ENCODE measurements at regions not wholly inside any gene's neighbourhood (a gene's known extent, or its start where the extent isn't known, plus 50 kb on each side); places are given as distances from the start of the nearest gene placed in this dataset.
A peak's percentile ranks its signal among the peaks of the same experiment; 100 is the strongest.

- TF ChIP-seq CTCF (IDR thresholded peaks at IDR 0.05; ENCODE audit: unreplicated experiment in 3 of 3) = no peak
- Mint-ChIP-seq H3K27me3 (ENCODE audit: low read depth) (no peaks in the 10 kb centered on the region), H3K4me1 (peaks cover 14% of the 10 kb centered on the region), H3K9me3 (no peaks in the 10 kb centered on the region), H3K4me3 (no peak overlapping the region), H3K36me3 (ENCODE audit: low read depth) (no peaks in the 10 kb centered on the region), H3K27ac (peak overlapping the region in 2 of 3 experiments; percentile 18 to 54)
These were observed 457.6 kb downstream of the SLCO4C1 start for GRCh38 chr5:101838435-101838834.

- Mint-ChIP-seq H3K9me3 (peaks cover 16% of the 10 kb centered on the region), H3K27me3 (ENCODE audit: low read depth) (no peaks in the 10 kb centered on the region)
These were observed 466.8 kb downstream of the SLCO4C1 start for GRCh38 chr5:101829255-101829654.

GRCh38 chr5:101811466-101811865, 484.6 kb downstream of the SLCO4C1 start:
- no peaks in the 10 kb centered on the region for H3K4me1 Mint-ChIP-seq
- H3K27ac Mint-ChIP-seq = no peak overlapping the region
- no peak overlapping the region for H3K4me3 Mint-ChIP-seq
- TF ChIP-seq CTCF (IDR thresholded peaks at IDR 0.05; ENCODE audit: unreplicated experiment in 3 of 3) = no peak
- H3K27me3 Mint-ChIP-seq (ENCODE audit: low read depth) = no peaks in the 10 kb centered on the region
- no peaks in the 10 kb centered on the region for H3K9me3 Mint-ChIP-seq
- H3K36me3 Mint-ChIP-seq (ENCODE audit: low read depth) = no peaks in the 10 kb centered on the region

More at GRCh38 chr5:101829255-101829654, 466.8 kb downstream of the SLCO4C1 start:
- no peak overlapping the region for H3K27ac Mint-ChIP-seq
- no peak overlapping the region for H3K4me3 Mint-ChIP-seq
- no peaks in the 10 kb centered on the region for H3K4me1 Mint-ChIP-seq
- no peaks in the 10 kb centered on the region for H3K36me3 Mint-ChIP-seq (ENCODE audit: low read depth)
- no peak for TF ChIP-seq CTCF (IDR thresholded peaks at IDR 0.05; ENCODE audit: unreplicated experiment in 3 of 3)

DNA sequence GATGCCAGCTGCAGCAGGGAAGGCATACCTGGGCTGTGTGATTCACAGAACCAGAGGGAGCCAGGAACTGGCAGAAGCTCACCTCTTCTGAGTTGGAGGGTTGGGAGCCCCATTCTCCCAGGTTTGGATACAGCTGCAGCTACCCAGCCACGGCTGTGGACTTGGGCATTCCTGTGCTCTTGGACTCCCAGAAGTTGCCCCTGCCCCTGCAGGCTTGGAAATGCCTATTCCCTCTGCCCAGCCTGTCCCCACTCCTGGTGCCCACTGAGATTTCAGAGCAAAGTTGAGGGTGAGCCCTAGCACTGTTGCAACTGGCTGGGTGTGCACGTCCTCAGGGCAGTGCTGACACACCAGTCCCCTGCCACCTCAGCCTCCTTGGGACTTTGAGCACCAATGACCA, 489.7 kb downstream of the SLCO4C1 start:
- H3K27ac Mint-ChIP-seq = no peak overlapping the region
- H3K4me3 Mint-ChIP-seq = no peak overlapping the region
- H3K36me3 Mint-ChIP-seq (ENCODE audit: low read depth) = no peaks in the 10 kb centered on the region
- H3K27me3 Mint-ChIP-seq (ENCODE audit: low read depth) = no peaks in the 10 kb centered on the region
- H3K9me3 Mint-ChIP-seq = no peaks in the 10 kb centered on the region
- no peak for TF ChIP-seq CTCF (IDR thresholded peaks at IDR 0.05; ENCODE audit: unreplicated experiment in 3 of 3)
- no peaks in the 10 kb centered on the region for H3K4me1 Mint-ChIP-seq

GRCh38 chr5:101796427-101796826, 499.7 kb downstream of the SLCO4C1 start:
- no peak overlapping the region for H3K27ac Mint-ChIP-seq
- no peaks in the 10 kb centered on the region for H3K9me3 Mint-ChIP-seq
- no peak overlapping the region for H3K4me3 Mint-ChIP-seq
- no peaks in the 10 kb centered on the region for H3K4me1 Mint-ChIP-seq
- TF ChIP-seq CTCF (IDR thresholded peaks at IDR 0.05; ENCODE audit: unreplicated experiment in 3 of 3) = no peak
- H3K27me3 Mint-ChIP-seq (ENCODE audit: low read depth) = no peaks in the 10 kb centered on the region
- no peaks in the 10 kb centered on the region for H3K36me3 Mint-ChIP-seq (ENCODE audit: low read depth)

DNA sequence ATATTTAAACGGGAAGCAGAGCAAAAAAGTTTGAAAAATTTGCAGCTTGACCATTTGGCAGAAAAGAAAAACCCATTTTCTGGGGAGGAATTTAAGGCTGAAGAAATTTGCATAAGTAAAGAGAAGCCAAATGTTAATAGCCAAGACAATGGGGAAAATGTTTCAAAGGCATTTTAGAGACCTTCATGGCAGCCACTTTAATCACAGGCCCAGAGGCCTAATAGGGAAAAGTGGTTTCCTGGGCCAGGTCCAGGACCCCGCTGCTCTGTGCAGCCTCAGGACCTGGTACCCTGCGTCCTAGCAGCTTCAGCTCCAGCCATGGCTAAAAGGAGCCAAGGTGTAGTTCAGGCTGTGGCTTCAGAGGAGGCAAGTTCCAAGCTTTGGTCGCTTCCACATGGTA, 507.3 kb downstream of the SLCO4C1 start:
- Mint-ChIP-seq H3K4me1 (no peaks in the 10 kb centered on the region), H3K4me3 (no peak overlapping the region), H3K36me3 (ENCODE audit: low read depth) (no peaks in the 10 kb centered on the region), H3K27ac (no peak overlapping the region), H3K27me3 (ENCODE audit: low read depth) (peaks cover 2% of the 10 kb centered on the region), H3K9me3 (no peaks in the 10 kb centered on the region)
- no peak for TF ChIP-seq CTCF (IDR thresholded peaks at IDR 0.05; ENCODE audit: unreplicated experiment in 3 of 3)
